AG10803 (cell line): ENCODE measurements at regions not wholly inside any gene's neighbourhood (a gene's known extent, or its start where the extent isn't known, plus 50 kb on each side); places are given as distances from the start of the nearest gene placed in this dataset.

ENCODE experiments used
- DNase-seq: peaks from one replicate; pipeline ENCODE4 v3.0.0; 2010; ENCODE audit warnings: low read depth
- H3K4me3 ChIP-seq: 2 replicates; pipeline ENCODE4 v1.5.1; 2011; ENCODE audit warnings: mild to moderate bottlenecking, low read length, control low read depth
- TF ChIP-seq, protein P1 (sequence below): conservative IDR thresholded peaks from 2 replicates; pipeline ENCODE4 v1.5.1; 2011; ENCODE audit warnings: mild to moderate bottlenecking, low read length, control low read depth, inconsistent platforms

DNA sequence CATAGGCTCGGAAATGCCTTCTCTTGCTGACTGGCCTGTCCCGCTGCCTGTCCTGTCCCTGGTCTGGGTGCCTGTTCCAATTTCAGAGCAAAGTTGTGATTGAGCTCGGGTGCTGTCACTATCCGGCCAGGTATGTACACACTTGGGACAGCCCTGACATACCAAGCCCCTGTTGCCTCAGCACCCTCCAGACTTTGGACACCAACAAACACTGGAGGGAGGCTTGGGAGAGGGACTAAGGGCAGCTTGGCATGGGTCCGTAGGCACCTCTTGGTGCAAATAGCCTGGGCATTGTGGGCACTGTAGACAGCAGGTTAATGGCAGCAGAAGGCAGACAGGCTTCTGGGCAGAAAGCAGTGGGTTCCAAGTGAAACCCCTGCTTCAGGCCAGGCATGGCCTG lies 86.3 kb upstream of the SEMA6A start:
- no peak overlapping the region for H3K4me3 ChIP-seq
- DNase-seq = no peak
- TF ChIP-seq, protein P1, sequence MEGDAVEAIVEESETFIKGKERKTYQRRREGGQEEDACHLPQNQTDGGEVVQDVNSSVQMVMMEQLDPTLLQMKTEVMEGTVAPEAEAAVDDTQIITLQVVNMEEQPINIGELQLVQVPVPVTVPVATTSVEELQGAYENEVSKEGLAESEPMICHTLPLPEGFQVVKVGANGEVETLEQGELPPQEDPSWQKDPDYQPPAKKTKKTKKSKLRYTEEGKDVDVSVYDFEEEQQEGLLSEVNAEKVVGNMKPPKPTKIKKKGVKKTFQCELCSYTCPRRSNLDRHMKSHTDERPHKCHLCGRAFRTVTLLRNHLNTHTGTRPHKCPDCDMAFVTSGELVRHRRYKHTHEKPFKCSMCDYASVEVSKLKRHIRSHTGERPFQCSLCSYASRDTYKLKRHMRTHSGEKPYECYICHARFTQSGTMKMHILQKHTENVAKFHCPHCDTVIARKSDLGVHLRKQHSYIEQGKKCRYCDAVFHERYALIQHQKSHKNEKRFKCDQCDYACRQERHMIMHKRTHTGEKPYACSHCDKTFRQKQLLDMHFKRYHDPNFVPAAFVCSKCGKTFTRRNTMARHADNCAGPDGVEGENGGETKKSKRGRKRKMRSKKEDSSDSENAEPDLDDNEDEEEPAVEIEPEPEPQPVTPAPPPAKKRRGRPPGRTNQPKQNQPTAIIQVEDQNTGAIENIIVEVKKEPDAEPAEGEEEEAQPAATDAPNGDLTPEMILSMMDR = no peak

DNA sequence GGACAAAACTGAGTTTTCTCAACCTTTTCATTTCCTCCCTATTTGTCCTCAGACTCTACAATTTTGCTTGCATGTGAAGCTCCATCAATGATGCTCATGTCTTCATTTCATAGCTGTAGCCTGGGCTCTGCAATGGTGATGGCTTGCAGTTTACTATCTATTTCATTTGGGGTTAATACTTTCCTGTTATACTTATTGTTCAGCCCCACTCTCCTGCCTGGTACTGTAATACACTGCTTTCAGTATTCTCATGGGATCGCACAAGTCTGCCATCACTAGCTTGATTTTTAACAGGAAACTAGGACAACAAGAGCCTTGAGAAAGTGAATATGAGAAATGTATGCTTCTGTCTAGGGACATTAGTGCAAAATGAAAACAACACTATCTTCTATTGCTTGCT lies 84.2 kb upstream of the SEMA6A start:
- no peak overlapping the region for H3K4me3 ChIP-seq
- no peak for DNase-seq
- TF ChIP-seq, protein P1 = no peak

DNA sequence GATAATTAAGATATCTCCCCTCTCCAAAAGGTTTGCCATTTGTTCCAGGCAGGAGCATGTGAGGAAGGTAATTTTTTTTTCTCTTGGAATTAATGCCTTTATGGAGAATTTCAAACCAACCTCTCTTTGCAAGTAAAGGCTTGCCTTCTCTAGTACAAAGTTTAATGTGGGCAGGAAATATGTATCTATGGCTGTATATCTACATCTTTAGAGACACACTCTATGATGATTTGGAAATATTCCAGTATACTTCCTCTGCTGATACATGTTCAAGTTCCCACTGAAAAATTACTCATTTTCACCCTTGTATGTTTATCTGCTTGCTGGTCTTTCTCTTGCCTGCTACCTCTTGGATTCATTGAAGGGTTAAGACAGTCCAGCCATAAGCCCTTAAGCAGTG lies 83.5 kb upstream of the SEMA6A start:
- TF ChIP-seq, protein P1 = no peak
- no peak overlapping the region for H3K4me3 ChIP-seq
- no peak for DNase-seq

DNA sequence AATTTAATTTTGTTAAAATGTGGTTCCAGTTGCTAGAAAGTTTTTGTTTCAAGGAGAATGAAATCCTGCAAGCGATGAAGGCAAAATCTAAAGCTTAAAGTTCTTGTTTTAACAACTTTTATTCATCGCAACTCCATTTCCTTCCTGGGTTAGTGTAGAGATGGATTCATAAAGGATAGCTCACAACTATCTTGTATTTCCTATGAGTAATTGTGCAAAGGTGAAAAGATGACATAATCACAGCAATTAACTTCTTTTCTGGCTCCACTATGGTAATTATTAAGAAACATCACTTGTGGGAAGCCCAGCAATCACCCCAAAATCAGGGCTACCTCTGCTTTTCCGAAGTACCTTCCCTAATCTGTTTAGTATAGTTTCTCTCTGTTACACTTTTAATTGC lies 80.8 kb upstream of the SEMA6A start:
- TF ChIP-seq, protein P1 = no peak
- DNase-seq = no peak
- H3K4me3 ChIP-seq = no peak overlapping the region

DNA sequence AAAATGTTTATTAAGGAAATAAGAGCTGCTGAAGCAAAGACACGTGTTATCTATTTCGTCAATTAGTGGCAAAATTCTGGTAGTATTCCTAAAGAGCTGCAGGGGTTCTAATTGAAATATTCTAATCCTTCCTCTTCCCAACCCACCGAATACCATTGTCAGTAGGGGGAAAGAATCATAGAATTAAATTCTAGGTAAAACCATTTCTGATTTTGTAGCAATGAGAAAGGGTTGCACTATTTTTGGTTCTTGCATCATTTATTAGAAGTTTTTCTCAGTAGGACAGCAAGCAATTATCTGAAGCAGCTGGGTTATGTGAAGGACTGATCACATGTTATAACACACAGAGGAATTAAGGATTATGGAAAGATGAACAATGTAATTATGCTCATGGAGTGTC lies 80.3 kb upstream of the SEMA6A start:
- TF ChIP-seq, protein P1 = no peak
- DNase-seq = no peak
- no peak overlapping the region for H3K4me3 ChIP-seq

DNA sequence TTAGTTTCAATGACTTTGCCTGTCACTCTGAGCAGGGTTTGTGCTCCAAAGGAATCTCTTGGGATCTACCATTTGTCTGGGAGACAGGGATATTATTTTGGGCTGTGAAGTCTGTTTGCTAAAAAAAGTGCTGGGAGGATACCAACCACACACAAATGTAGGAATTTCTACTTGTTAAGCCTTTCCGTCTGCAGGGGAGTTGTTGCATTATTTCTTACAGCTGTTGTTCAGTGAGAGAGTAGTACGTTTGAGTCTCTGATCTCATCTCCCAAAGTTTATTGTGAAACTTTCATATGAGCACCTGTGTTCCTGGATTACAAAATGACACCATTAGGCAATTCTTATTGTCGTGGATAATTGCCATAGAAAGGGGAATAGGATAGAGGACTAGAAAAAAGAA lies 78.3 kb upstream of the SEMA6A start:
- DNase-seq = no peak
- TF ChIP-seq, protein P1 = no peak
- no peak overlapping the region for H3K4me3 ChIP-seq

DNA sequence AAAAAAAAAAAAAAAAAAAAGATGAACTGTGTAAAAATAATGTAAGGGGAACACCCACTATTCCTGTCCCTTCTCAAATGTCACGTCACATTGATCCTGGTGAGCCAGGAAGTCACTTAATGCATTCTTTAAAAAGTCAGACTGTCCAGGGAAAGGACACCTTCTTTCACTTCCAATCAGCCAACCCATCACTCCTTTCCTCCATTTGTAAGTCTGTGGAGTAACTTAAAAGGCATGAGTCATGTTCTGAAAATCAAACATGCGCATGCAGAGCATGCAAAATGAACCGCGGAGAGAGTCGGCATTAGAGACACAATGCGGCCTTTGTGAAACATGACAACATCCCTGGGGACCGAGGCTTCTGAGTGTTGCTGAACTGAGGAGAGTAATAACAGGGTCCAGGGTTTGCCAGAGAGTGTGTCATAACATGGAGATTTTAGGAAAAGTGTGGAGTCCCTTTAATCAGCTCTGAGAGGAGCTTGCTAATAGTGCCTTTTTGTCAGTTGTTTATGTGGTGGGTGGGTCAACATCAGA lies 77.6 kb upstream of the SEMA6A start:
- H3K4me3 ChIP-seq = no peak overlapping the region
- peak; percentile 35 for DNase-seq

More for the DNA sequence above, 77.6 kb upstream of the SEMA6A start:
- TF ChIP-seq, protein P1 = no peak
